GM23338 (cell line): ENCODE measurements at regions not wholly inside any gene's neighbourhood (a gene's known extent, or its start where the extent isn't known, plus 50 kb on each side); places are given as distances from the start of the nearest gene placed in this dataset.
A peak's percentile ranks its signal among the peaks of the same experiment; 100 is the strongest.

Experiments used
- ATAC-seq: fragments of 200-7000 bp; cut with Tn5 transposase; 3 replicates; pipeline ENCODE4 v1.9.1; 2020
- DNase-seq: peaks from one replicate; pipeline ENCODE4 v3.0.0-alpha.2; 2015; ENCODE audit warnings: low spot score
- H2AFZ ChIP-seq: fragments of 200-600 bp; sonication (generic); 2 replicates; pipeline ENCODE4 v1.8.0; 2016; ENCODE audit warnings: antibody characterized with exemption, mild to moderate bottlenecking, moderate library complexity
- H3F3A ChIP-seq: fragments of 200-600 bp; sonication (generic); replicated peaks from 2 replicates; pipeline ENCODE4 v1.8.0; 2017; ENCODE audit warnings: antibody characterized with exemption, mixed run types, low read depth
- H3K27ac ChIP-seq: fragments of 200-600 bp; sonication (generic); 2 replicates; pipeline ENCODE4 v1.6.1; 2016; ENCODE audit warnings: low read depth
- H3K27me3 ChIP-seq: fragments of 200-600 bp; sonication (generic); 2 replicates; pipeline ENCODE4 v1.8.0; 2016; ENCODE audit warnings: mild to moderate bottlenecking, mixed run types, moderate library complexity; ENCODE audit not compliant: insufficient read depth
- H3K36me3 ChIP-seq: fragments of 200-600 bp; sonication (generic); 2 replicates; pipeline ENCODE4 v1.8.0; 2016; ENCODE audit warnings: mild to moderate bottlenecking; ENCODE audit not compliant: insufficient read depth
- H3K4me1 ChIP-seq: fragments of 200-600 bp; sonication (generic); 2 replicates; pipeline ENCODE4 v1.8.0; 2016; ENCODE audit warnings: mild to moderate bottlenecking, moderate library complexity; ENCODE audit not compliant: insufficient read depth
- H3K4me2 ChIP-seq: fragments of 200-600 bp; sonication (generic); 2 replicates; pipeline ENCODE4 v1.7.1; 2017; ENCODE audit warnings: mixed run types
- H3K4me3 ChIP-seq: fragments of 200-600 bp; sonication (generic); 2 replicates; pipeline ENCODE4 v1.6.1; 2016; ENCODE audit warnings: mixed run types
- H3K79me2 ChIP-seq: fragments of 200-600 bp; sonication (generic); replicated peaks from 2 replicates; pipeline ENCODE4 v1.8.0; 2017; ENCODE audit warnings: mild to moderate bottlenecking; ENCODE audit not compliant: insufficient read depth
- H3K9me2 ChIP-seq: fragments of 200-600 bp; sonication (generic); 2 replicates; pipeline ENCODE4 v1.8.0; 2017; ENCODE audit not compliant: insufficient read depth
- H4K20me1 ChIP-seq: fragments of 200-600 bp; sonication (generic); replicated peaks from 2 replicates; pipeline ENCODE4 v1.8.0; 2017; ENCODE audit warnings: mild to moderate bottlenecking; ENCODE audit not compliant: insufficient read depth
- H3K27ac Mint-ChIP-seq: 2 replicates; pipeline ENCODE4 v1.8.0; 2020; ENCODE audit warnings: inconsistent platforms, mild to moderate bottlenecking, moderate library complexity, mixed read lengths
- H3K27me3 Mint-ChIP-seq: 3 replicates; pipeline ENCODE4 v1.8.0; 2022; ENCODE audit warnings: low read depth, mild to moderate bottlenecking, moderate library complexity, mixed read lengths, inconsistent platforms; ENCODE audit not compliant: insufficient read depth, poor library complexity
- H3K36me3 Mint-ChIP-seq: 3 replicates; pipeline ENCODE4 v1.8.0; 2021; ENCODE audit warnings: low read depth, mild to moderate bottlenecking, inconsistent platforms, moderate library complexity, mixed read lengths
- H3K4me1 Mint-ChIP-seq: 3 replicates; pipeline ENCODE4 v1.8.0; 2020; ENCODE audit warnings: mild to moderate bottlenecking, inconsistent platforms, mixed read lengths
- H3K4me3 Mint-ChIP-seq: 3 replicates; pipeline ENCODE4 v1.8.0; 2021; ENCODE audit warnings: moderate library complexity, mild to moderate bottlenecking, inconsistent platforms, mixed read lengths
- H3K9me3 Mint-ChIP-seq: 3 replicates; pipeline ENCODE4 v1.8.0; 2020; ENCODE audit warnings: moderate library complexity, mild to moderate bottlenecking, inconsistent platforms, mixed read lengths
- CREB1 ChIP-seq: fragments of 250-450 bp; sonication (Bioruptor Pico); IDR thresholded peaks from 2 replicates; pipeline ENCODE4 v1.5.0; 2020; ENCODE audit warnings: low read depth, mild to moderate bottlenecking, moderate library complexity
- EZH2 ChIP-seq: fragments of 200-600 bp; sonication (generic); IDR thresholded peaks from one replicate; pipeline ENCODE4 v1.8.0; 2017; ENCODE audit warnings: antibody characterized with exemption, mild to moderate bottlenecking, low read depth; ENCODE audit not compliant: unreplicated experiment
- EZH2phosphoT487 ChIP-seq: fragments of 200-600 bp; sonication (generic); IDR thresholded peaks from one replicate; pipeline ENCODE4 v1.8.1; 2018; ENCODE audit warnings: antibody characterized with exemption; ENCODE audit not compliant: unreplicated experiment
- JUNB ChIP-seq: IDR thresholded peaks from one replicate; pipeline ENCODE4 v1.6.1; 2016; ENCODE audit warnings: antibody characterized with exemption; ENCODE audit not compliant: unreplicated experiment
- NANOG ChIP-seq: IDR thresholded peaks from 2 replicates; pipeline ENCODE4 v1.6.1; 2016; ENCODE audit warnings: antibody characterized with exemption, borderline replicate concordance
- POLR2AphosphoS5 ChIP-seq: IDR thresholded peaks from 2 replicates; pipeline ENCODE4 v1.6.1; 2016; ENCODE audit warnings: antibody characterized with exemption, low read depth
- STAT1 ChIP-seq: IDR thresholded peaks from one replicate; pipeline ENCODE4 v1.6.1; 2016; ENCODE audit warnings: antibody characterized with exemption; ENCODE audit not compliant: unreplicated experiment
- ZNF114 ChIP-seq: fragments of 250-450 bp; sonication (Bioruptor Pico); IDR thresholded peaks from 2 replicates; pipeline ENCODE4 v1.5.0; 2020; ENCODE audit warnings: mild to moderate bottlenecking, moderate library complexity
- ZNF331 ChIP-seq: fragments of 250-450 bp; sonication (Bioruptor Pico); IDR thresholded peaks from 2 replicates; pipeline ENCODE4 v1.5.0; 2020; ENCODE audit warnings: low read depth, mild to moderate bottlenecking, moderate library complexity
- TF ChIP-seq, protein P1 (sequence below): IDR thresholded peaks from 2 replicates; pipeline ENCODE4 v1.6.1; 2016; ENCODE audit warnings: antibody characterized with exemption
- TF ChIP-seq, protein P2 (sequence below): fragments of 250-450 bp; sonication (Bioruptor Pico); IDR thresholded peaks from 2 replicates; pipeline ENCODE4 v1.5.0; 2020; ENCODE audit warnings: mild to moderate bottlenecking, moderate library complexity
- TF ChIP-seq, protein P3 (sequence below): IDR thresholded peaks from one replicate; pipeline ENCODE4 v1.6.1; 2018; ENCODE audit warnings: antibody characterized with exemption; ENCODE audit not compliant: unreplicated experiment

DNA sequence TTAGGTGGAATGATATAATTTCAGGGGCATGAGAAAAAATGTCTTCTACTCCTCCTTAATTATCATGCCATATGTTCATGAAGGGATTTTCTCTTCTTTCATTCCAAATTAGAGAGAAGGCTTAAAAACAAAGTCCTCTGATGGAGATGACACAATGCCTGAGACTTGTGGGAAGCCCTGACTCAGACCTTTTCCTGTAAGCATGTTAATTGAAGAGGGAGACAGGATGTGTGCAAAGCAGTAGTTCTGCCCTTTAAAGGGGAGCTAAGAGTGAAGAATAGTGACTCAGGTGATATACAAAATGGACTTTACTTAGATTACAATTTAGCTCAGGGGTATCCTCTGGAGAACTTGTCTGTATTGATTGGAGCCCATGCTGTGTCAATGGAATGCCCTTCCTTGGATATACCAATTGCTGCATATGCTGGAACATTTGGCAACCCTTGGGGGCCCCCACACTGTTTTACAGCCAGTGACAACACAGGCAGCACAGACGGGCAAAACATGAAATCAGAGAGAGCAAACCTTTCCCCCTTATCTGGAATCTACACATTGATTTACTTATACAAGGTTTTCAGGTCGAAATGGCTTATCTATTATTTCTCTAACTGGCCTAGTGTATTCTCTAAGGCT is 81.3 kb downstream of the IZUMO3 start:
- peak; percentile 34 for DNase-seq
- peak; percentile 59 for ATAC-seq
- peaks cover 30% of the 10 kb centered on the region for H3K4me1 Mint-ChIP-seq

More for the DNA sequence above, 81.3 kb downstream of the IZUMO3 start:
- peak overlapping the region; percentile 71; the same call in 1 of the 2 replicates for H3K27ac Mint-ChIP-seq
- H3K27me3 Mint-ChIP-seq: no peaks in the 10 kb centered on the region
- Histone ChIP-seq H4K20me1 (no peaks in the 10 kb centered on the region), H3K4me2 (0 out of 2 replicates have a peak overlapping the region, but pooled peaks have one; percentile 5), H3K36me3 (no peaks in the 10 kb centered on the region), H3F3A (no peaks in the 10 kb centered on the region), H3K4me1 (peaks cover 22% of the 10 kb centered on the region; the same call in 1 of the 2 replicates), H2AFZ (no peak overlapping the region), H3K79me2 (no peaks in the 10 kb centered on the region), H3K4me3 (no peak overlapping the region), H3K27ac (no peak overlapping the region), H3K27me3 (no peaks in the 10 kb centered on the region), H3K9me2 (no peaks in the 10 kb centered on the region)
- no peaks in the 10 kb centered on the region for H3K36me3 Mint-ChIP-seq
- no peaks in the 10 kb centered on the region for H3K9me3 Mint-ChIP-seq
- no peak overlapping the region for H3K4me3 Mint-ChIP-seq
- TF ChIP-seq, protein P1, sequence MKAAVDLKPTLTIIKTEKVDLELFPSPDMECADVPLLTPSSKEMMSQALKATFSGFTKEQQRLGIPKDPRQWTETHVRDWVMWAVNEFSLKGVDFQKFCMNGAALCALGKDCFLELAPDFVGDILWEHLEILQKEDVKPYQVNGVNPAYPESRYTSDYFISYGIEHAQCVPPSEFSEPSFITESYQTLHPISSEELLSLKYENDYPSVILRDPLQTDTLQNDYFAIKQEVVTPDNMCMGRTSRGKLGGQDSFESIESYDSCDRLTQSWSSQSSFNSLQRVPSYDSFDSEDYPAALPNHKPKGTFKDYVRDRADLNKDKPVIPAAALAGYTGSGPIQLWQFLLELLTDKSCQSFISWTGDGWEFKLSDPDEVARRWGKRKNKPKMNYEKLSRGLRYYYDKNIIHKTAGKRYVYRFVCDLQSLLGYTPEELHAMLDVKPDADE: no peak
- TF ChIP-seq CREB1 (no peak), EZH2phosphoT487 (no peak), ZNF114 (CRISPR knock-in tag) (no peak), EZH2 (no peak), ZNF331 (no peak), NANOG (no peak), POLR2AphosphoS5 (no peak), STAT1 (no peak), JUNB (no peak)
- TF ChIP-seq, protein P2, sequence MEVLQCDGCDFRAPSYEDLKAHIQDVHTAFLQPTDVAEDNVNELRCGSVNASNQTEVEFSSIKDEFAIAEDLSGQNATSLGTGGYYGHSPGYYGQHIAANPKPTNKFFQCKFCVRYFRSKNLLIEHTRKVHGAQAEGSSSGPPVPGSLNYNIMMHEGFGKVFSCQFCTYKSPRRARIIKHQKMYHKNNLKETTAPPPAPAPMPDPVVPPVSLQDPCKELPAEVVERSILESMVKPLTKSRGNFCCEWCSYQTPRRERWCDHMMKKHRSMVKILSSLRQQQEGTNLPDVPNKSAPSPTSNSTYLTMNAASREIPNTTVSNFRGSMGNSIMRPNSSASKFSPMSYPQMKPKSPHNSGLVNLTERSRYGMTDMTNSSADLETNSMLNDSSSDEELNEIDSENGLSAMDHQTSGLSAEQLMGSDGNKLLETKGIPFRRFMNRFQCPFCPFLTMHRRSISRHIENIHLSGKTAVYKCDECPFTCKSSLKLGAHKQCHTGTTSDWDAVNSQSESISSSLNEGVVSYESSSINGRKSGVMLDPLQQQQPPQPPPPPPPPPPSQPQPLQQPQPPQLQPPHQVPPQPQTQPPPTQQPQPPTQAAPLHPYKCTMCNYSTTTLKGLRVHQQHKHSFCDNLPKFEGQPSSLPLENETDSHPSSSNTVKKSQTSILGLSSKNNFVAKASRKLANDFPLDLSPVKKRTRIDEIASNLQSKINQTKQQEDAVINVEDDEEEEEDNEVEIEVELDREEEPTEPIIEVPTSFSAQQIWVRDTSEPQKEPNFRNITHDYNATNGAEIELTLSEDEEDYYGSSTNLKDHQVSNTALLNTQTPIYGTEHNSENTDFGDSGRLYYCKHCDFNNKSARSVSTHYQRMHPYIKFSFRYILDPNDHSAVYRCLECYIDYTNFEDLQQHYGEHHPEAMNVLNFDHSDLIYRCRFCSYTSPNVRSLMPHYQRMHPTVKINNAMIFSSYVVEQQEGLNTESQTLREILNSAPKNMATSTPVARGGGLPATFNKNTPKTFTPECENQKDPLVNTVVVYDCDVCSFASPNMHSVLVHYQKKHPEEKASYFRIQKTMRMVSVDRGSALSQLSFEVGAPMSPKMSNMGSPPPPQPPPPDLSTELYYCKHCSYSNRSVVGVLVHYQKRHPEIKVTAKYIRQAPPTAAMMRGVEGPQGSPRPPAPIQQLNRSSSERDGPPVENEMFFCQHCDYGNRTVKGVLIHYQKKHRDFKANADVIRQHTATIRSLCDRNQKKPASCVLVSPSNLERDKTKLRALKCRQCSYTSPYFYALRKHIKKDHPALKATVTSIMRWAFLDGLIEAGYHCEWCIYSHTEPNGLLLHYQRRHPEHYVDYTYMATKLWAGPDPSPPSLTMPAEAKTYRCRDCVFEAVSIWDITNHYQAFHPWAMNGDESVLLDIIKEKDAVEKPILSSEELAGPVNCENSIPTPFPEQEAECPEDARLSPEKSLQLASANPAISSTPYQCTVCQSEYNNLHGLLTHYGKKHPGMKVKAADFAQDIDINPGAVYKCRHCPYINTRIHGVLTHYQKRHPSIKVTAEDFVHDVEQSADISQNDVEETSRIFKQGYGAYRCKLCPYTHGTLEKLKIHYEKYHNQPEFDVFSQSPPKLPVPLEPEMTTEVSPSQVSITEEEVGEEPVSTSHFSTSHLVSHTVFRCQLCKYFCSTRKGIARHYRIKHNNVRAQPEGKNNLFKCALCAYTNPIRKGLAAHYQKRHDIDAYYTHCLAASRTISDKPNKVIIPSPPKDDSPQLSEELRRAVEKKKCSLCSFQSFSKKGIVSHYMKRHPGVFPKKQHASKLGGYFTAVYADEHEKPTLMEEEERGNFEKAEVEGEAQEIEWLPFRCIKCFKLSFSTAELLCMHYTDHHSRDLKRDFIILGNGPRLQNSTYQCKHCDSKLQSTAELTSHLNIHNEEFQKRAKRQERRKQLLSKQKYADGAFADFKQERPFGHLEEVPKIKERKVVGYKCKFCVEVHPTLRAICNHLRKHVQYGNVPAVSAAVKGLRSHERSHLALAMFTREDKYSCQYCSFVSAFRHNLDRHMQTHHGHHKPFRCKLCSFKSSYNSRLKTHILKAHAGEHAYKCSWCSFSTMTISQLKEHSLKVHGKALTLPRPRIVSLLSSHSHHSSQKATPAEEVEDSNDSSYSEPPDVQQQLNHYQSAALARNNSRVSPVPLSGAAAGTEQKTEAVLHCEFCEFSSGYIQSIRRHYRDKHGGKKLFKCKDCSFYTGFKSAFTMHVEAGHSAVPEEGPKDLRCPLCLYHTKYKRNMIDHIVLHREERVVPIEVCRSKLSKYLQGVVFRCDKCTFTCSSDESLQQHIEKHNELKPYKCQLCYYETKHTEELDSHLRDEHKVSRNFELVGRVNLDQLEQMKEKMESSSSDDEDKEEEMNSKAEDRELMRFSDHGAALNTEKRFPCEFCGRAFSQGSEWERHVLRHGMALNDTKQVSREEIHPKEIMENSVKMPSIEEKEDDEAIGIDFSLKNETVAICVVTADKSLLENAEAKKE (CRISPR knock-in tag): no peak
- TF ChIP-seq, protein P3, sequence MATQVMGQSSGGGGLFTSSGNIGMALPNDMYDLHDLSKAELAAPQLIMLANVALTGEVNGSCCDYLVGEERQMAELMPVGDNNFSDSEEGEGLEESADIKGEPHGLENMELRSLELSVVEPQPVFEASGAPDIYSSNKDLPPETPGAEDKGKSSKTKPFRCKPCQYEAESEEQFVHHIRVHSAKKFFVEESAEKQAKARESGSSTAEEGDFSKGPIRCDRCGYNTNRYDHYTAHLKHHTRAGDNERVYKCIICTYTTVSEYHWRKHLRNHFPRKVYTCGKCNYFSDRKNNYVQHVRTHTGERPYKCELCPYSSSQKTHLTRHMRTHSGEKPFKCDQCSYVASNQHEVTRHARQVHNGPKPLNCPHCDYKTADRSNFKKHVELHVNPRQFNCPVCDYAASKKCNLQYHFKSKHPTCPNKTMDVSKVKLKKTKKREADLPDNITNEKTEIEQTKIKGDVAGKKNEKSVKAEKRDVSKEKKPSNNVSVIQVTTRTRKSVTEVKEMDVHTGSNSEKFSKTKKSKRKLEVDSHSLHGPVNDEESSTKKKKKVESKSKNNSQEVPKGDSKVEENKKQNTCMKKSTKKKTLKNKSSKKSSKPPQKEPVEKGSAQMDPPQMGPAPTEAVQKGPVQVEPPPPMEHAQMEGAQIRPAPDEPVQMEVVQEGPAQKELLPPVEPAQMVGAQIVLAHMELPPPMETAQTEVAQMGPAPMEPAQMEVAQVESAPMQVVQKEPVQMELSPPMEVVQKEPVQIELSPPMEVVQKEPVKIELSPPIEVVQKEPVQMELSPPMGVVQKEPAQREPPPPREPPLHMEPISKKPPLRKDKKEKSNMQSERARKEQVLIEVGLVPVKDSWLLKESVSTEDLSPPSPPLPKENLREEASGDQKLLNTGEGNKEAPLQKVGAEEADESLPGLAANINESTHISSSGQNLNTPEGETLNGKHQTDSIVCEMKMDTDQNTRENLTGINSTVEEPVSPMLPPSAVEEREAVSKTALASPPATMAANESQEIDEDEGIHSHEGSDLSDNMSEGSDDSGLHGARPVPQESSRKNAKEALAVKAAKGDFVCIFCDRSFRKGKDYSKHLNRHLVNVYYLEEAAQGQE: no peak
